A549 (cell line): ENCODE measurements at regions not wholly inside any gene's neighbourhood (a gene's known extent, or its start where the extent isn't known, plus 50 kb on each side); places are given as distances from the start of the nearest gene placed in this dataset.
"Not testable (repeated sequence)": the region's sequence is repeated elsewhere in the genome, so short reads cannot be mapped to it uniquely, and the experiment has no call there.

Experiments
- ATAC-seq, 2 experiments: fragments of 200-7000 bp in 1 of 2; fragments of >200 bp in 1 of 2; cut with Nextera tagmentation in 1 of 2; cut with Tn5 transposase in 1 of 2; 3 replicates each; pipeline versions ENCODE4 v1.8.0 to v1.9.1; 2018 to 2020; ENCODE audit warnings: mild to moderate bottlenecking in 1 of 2, moderate library complexity in 1 of 2
- CTCF ChIA-PET: fragments of 300-600 bp; sonication (Branson Sonifier 250); formaldehyde crosslinking; extraction: SDS; loops from one replicate; lab custom pipeline; 2021; ENCODE audit warnings: antibody characterized with exemption, inconsistent platforms; lab: Yijun Ruan, JAX
- POLR2A ChIA-PET: fragments of 350-600 bp; formaldehyde crosslinking; extraction: SDS; loops from one replicate; lab custom pipeline; 2021; ENCODE audit warnings: antibody characterized with exemption, inconsistent platforms; lab: Yijun Ruan, JAX
- DNase-seq, 2 experiments: peaks; one replicate each; pipeline versions ENCODE4 v3.0.0 to v3.0.0-alpha.2; 2011 to 2016; ENCODE audit warnings: low read depth in 1 of 2, low spot score in 1 of 2
- FAIRE-seq: peaks from 2 replicates; lab custom pipeline; 2011; peaks lifted over from hg19 to GRCh38; lab: Jason Lieb, UNC
- H3K27ac ChIP-seq, 2 experiments: fragments of >200 bp; sonication (Bioruptor Twin); formaldehyde crosslinking; 3 replicates each; pipeline ENCODE4 v1.5.1; 2016 to 2017
- H3K4me1 ChIP-seq: fragments of >200 bp; sonication (Bioruptor Twin); formaldehyde crosslinking; 3 replicates; pipeline ENCODE4 v1.6.1; 2016
- H3K4me2 ChIP-seq: fragments of >200 bp; sonication (Bioruptor Twin); formaldehyde crosslinking; 3 replicates; pipeline ENCODE4 v1.6.1; 2016
- H3K4me3 ChIP-seq: fragments of >200 bp; sonication (Bioruptor Twin); formaldehyde crosslinking; 3 replicates; pipeline ENCODE4 v1.5.1; 2016
- H3K9me3 ChIP-seq: fragments of >200 bp; sonication (Bioruptor Twin); formaldehyde crosslinking; 3 replicates; pipeline ENCODE4 v1.6.1; 2016
- BHLHE40 ChIP-seq: IDR thresholded peaks from 2 replicates; pipeline ENCODE4 v1.6.1; 2012; ENCODE audit warnings: low read depth, low read length, inconsistent platforms
- CEBPB ChIP-seq, 2 experiments: fragments of >200 bp in 1 of 2; sonication (Bioruptor Twin) in 1 of 2; formaldehyde crosslinking in 1 of 2; IDR thresholded peaks; 2 replicates each; pipeline ENCODE4 v1.6.1; 2012 to 2016
- CHD4 ChIP-seq: fragments of 200-600 bp; sonication (generic); IDR thresholded peaks from 2 replicates; pipeline ENCODE4 v1.6.1; 2016; ENCODE audit warnings: antibody characterized with exemption, mild to moderate bottlenecking, borderline replicate concordance
- EHF ChIP-seq: fragments of 250-450 bp; sonication (Bioruptor Pico); IDR thresholded peaks from 2 replicates; pipeline ENCODE4 v1.5.0; 2020; ENCODE audit warnings: mild to moderate bottlenecking
- FOSB ChIP-seq: fragments of 250-450 bp; sonication (Bioruptor Pico); IDR thresholded peaks from 2 replicates; pipeline ENCODE4 v1.5.0; 2020; ENCODE audit warnings: mild to moderate bottlenecking, moderate library complexity
- FOSL2 ChIP-seq, 2 experiments: fragments of 450-650 bp in 1 of 2; fragments of >200 bp in 1 of 2; sonication (Bioruptor Twin) in 1 of 2; formaldehyde crosslinking; IDR thresholded peaks; 2 replicates each; pipeline versions ENCODE4 v1.5.0 to v1.6.1; 2016 to 2020; ENCODE audit warnings: mild to moderate bottlenecking in 1 of 2, moderate library complexity in 1 of 2
- HDAC2 ChIP-seq: fragments of 200-600 bp; sonication (generic); IDR thresholded peaks from 2 replicates; pipeline ENCODE4 v1.6.1; 2016
- HOXA7 ChIP-seq: fragments of 250-450 bp; sonication (Bioruptor Pico); IDR thresholded peaks from 2 replicates; pipeline ENCODE4 v1.5.0; 2020; ENCODE audit warnings: mild to moderate bottlenecking, moderate library complexity
- JUN ChIP-seq, 2 experiments: fragments of >200 bp; sonication (Bioruptor Twin); formaldehyde crosslinking; IDR thresholded peaks; 2 replicates in 1 of 2; 3 replicates in 1 of 2; pipeline ENCODE4 v1.6.1; 2016 to 2017
- KDM1A ChIP-seq: fragments of 200-600 bp; sonication (generic); IDR thresholded peaks from 2 replicates; pipeline ENCODE4 v1.6.1; 2016; ENCODE audit warnings: low read depth, mild to moderate bottlenecking
- KDM5A ChIP-seq: fragments of 200-600 bp; sonication (generic); IDR thresholded peaks from 2 replicates; pipeline ENCODE4 v1.6.1; 2016; ENCODE audit warnings: antibody characterized with exemption, mild to moderate bottlenecking
- MAFK ChIP-seq: fragments of 450-650 bp; IDR thresholded peaks from 2 replicates; pipeline ENCODE4 v1.6.1; 2014; ENCODE audit not compliant: partially characterized antibody
- NFE2L2 ChIP-seq: fragments of 150-350 bp; conservative IDR thresholded peaks from 2 replicates; pipeline ENCODE4 v1.6.1; 2014; ENCODE audit warnings: low read length
- POLR2AphosphoS2 ChIP-seq: conservative IDR thresholded peaks from 2 replicates; pipeline ENCODE4 v1.6.1; 2012; ENCODE audit warnings: low read length, improper control_type of control experiment, inconsistent platforms
- ZSCAN20 ChIP-seq: fragments of 250-450 bp; sonication (Bioruptor Pico); IDR thresholded peaks from 2 replicates; pipeline ENCODE4 v1.8.0; 2022; ENCODE audit warnings: mild to moderate bottlenecking, moderate library complexity
- WGBS: methylation state at CpG from one replicate; pipeline ENCODE4 v1.1.6; 2017; ENCODE audit errors: missing lambda C conversion rate; 5-methylcytosine and 5-hydroxymethylcytosine counted together
- TF ChIP-seq, protein P1 (sequence below): fragments of >200 bp; sonication (Bioruptor Twin); formaldehyde crosslinking; IDR thresholded peaks from 3 replicates; pipeline ENCODE4 v1.5.1; 2016
- TF ChIP-seq, protein P2 (sequence below): fragments of 150-350 bp; IDR thresholded peaks from 2 replicates; pipeline ENCODE4 v1.6.1; 2014; ENCODE audit warnings: low read depth, mild to moderate bottlenecking, low read length
- TF ChIP-seq, protein P3 (sequence below): fragments of 250-450 bp; sonication (Bioruptor Pico); IDR thresholded peaks from 2 replicates; pipeline ENCODE4 v1.5.0; 2020; ENCODE audit warnings: low read depth, mild to moderate bottlenecking, moderate library complexity

DNA sequence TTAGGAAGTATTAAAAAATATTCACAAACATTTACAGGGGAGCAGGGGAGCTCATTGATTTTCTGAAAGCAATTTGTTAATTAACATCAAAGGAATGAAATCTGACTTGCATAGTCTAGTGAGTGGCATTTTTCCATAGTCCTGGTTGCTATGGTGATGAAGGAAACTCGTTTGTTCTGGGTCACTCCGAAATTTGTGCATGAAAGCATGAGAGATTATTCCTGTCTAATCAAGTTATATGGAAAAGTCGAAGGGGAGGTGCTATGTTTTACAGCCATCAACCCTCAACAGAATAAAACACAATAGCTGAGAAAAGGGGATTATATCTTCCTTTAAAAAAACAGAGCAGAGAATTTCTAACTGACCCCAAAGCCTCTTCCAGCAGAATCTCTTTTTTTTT, 1495.7 kb upstream of the WWC1 start (continued):
- TF ChIP-seq, protein P1, sequence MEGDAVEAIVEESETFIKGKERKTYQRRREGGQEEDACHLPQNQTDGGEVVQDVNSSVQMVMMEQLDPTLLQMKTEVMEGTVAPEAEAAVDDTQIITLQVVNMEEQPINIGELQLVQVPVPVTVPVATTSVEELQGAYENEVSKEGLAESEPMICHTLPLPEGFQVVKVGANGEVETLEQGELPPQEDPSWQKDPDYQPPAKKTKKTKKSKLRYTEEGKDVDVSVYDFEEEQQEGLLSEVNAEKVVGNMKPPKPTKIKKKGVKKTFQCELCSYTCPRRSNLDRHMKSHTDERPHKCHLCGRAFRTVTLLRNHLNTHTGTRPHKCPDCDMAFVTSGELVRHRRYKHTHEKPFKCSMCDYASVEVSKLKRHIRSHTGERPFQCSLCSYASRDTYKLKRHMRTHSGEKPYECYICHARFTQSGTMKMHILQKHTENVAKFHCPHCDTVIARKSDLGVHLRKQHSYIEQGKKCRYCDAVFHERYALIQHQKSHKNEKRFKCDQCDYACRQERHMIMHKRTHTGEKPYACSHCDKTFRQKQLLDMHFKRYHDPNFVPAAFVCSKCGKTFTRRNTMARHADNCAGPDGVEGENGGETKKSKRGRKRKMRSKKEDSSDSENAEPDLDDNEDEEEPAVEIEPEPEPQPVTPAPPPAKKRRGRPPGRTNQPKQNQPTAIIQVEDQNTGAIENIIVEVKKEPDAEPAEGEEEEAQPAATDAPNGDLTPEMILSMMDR: no peak
- TF ChIP-seq, protein P2, sequence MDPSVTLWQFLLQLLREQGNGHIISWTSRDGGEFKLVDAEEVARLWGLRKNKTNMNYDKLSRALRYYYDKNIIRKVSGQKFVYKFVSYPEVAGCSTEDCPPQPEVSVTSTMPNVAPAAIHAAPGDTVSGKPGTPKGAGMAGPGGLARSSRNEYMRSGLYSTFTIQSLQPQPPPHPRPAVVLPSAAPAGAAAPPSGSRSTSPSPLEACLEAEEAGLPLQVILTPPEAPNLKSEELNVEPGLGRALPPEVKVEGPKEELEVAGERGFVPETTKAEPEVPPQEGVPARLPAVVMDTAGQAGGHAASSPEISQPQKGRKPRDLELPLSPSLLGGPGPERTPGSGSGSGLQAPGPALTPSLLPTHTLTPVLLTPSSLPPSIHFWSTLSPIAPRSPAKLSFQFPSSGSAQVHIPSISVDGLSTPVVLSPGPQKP: no peak

DNA sequence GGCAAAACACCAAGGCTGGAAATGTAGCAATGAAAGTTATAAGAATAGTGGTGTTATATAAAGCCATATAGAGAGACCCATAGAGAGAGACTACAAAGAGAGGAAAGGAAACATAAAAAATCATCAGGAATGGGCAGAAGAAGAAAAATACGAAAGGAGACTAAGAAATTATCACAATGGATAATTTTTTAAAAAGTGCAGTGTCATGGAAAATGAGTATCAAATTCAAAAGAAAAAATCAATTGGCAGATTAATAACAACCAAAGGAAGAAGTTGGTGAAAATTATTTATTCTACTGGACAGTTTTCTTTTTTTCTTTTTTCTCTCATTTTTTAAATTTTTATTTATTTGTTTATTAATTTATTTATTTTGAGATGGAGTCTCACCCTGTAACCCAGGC, 1488.4 kb upstream of the WWC1 start:
- ChIA-PET CTCF (no interaction called here), POLR2A (no interaction called here)
- FAIRE-seq: no peak
- TF ChIP-seq MAFK (peak; percentile 61), HOXA7 (CRISPR knock-in tag) (no peak)
- Histone ChIP-seq H3K4me3 (no peak overlapping the region), H3K4me1 (no peaks in the 10 kb centered on the region), H3K9me3 (0 out of 3 replicates have a peak, but pooled peaks cover 2% of the 10 kb centered on the region), H3K4me2 (no peak overlapping the region), H3K27ac (no peak overlapping the region)
- no peak for DNase-seq
- no peak for ATAC-seq
- WGBS: 3% methylated on average over 1 of the region's 1 CpG

DNA sequence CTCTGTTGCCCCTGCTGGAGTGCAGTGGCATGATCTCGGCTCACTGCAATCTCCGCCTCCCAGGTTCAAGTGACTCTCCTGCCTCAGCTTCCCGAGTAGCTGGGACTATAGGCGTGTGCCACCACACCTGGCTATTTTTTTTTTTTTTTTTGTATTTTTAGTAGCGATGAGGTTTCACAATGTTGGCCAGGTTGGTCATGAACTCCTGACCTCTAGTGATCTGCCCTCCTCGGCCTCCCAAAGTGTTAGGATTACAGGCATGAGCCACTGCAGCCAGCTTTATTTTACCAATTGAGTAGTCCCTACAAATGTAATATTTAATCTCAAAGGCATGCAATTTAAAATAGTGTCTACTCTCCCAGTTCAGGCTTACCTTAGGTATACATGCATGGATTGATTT, 1487.2 kb upstream of the WWC1 start:
- H3K4me1 ChIP-seq, ATAC-seq, FAIRE-seq, H3K4me2 ChIP-seq, POLR2A ChIA-PET, H3K27ac ChIP-seq, H3K9me3 ChIP-seq, DNase-seq, H3K4me3 ChIP-seq: not testable (repeated sequence)
- CTCF ChIA-PET: interaction anchor here (0.7 kb wide), 1 partner anchor 188 kb away, joined by 3 read pairs; no protein-coding TSS in a partner anchor
- WGBS: 23% methylated on average over 5 of the region's 6 CpGs

DNA sequence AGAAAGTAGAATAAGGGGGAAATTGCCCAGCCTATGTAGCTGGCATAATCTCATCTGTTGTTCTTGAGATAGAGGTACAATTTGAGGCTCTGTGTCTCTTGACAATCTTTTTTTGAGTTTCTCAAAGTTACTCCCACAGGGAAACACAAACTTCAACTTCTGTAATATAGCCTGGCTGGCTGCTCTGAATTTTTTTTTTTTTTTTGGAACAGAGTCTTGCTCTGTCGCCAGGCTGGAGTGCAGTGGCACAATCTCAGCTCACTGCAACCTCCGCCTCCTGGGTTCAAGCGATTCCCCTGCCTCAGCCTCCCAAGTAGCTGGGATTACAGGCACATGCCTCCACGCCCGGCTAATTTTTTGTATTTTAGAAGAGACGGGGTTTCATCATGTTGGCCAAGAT, 1486.8 kb upstream of the WWC1 start:
- POLR2A ChIA-PET, FAIRE-seq: not testable (repeated sequence)
- 31% methylated on average over 6 of the region's 6 CpGs for WGBS

DNA sequence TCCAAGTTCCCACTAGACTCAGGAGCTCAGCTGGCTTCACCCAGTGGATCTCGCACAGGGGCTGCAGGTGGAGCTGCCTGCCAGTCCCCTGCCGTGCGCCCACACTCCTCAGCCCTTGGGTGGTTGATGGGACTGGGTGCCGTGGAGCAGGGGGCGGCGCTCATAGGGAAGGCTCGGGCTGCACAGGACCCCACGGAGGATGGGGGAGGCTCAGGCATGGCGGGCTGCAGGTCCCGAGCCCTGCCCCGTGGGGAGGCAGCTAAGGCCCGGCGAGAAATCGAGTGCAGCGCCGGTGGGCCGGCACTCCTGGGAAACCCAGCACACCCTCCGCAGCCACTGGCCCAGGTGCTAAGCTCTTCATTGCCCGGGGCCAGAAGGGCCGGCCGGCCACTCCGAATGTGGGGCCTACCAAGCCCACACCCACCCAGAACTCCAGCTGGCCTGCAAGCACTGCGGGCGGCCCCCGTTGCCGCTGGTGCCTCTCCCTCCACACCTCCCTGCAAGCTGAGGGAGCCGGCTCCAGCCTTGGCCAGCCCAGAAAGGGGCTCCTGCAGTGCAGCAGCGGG, 1481.3 kb upstream of the WWC1 start:
- H3K4me2 ChIP-seq, DNase-seq, ATAC-seq, CTCF ChIA-PET, POLR2A ChIA-PET, H3K4me3 ChIP-seq, H3K9me3 ChIP-seq, H3K4me1 ChIP-seq, FAIRE-seq, H3K27ac ChIP-seq: not testable (repeated sequence)
- WGBS: 80% methylated on average over 2 of the region's 28 CpGs

More for the DNA sequence above, 1486.8 kb upstream of the WWC1 start:
- not testable (repeated sequence) for DNase-seq, H3K4me2 ChIP-seq, ATAC-seq, H3K4me1 ChIP-seq, H3K9me3 ChIP-seq, H3K4me3 ChIP-seq, H3K27ac ChIP-seq
- CTCF ChIA-PET: interaction anchor here (0.6 to 0.8 kb wide), 2 partner anchors 246 to 763 kb away, joined by 3 read pairs; no protein-coding TSS in a partner anchor

DNA sequence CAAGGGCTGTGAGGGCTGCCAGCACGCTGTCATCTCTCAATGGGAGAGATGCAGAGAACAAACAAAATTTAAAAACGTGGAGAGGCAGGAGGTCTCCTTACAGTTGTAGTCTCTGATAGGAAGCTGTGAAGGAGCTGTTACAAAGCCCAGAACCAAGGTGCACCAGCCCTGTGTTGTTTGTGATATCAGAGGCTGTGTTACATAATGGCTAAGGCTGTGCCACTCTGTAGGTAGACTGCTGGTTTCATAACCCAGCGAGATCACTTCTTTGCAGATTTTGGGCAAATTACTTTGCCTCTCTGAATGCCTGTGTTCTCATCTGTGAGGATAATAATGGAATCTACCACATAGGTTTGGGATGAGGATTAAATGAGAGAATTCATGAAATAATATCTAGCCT, 1480.7 kb upstream of the WWC1 start:
- Histone ChIP-seq H3K4me1 (no peaks in the 10 kb centered on the region), H3K4me2 (no peak overlapping the region), H3K27ac (no peak overlapping the region), H3K9me3 (no peaks in the 10 kb centered on the region), H3K4me3 (no peak overlapping the region)
- no peak for ATAC-seq
- TF ChIP-seq KDM5A (no peak), KDM1A (no peak), MAFK (no peak), FOSB (CRISPR knock-in tag) (no peak), POLR2AphosphoS2 (no peak), ZSCAN20 (CRISPR knock-in tag) (no peak), JUN (IDR thresholded peaks at IDR 0.05) (no peak), CHD4 (no peak), BHLHE40 (no peak), FOSL2 (IDR thresholded peaks at IDR 0.05) (no peak), FOSL2 (CRISPR knock-in tag; IDR thresholded peaks at IDR 0.05) (no peak), EHF (no peak), NFE2L2 (no peak), CEBPB (IDR thresholded peaks at IDR 0.05) (no peak), HDAC2 (no peak)
- TF ChIP-seq, protein P3, sequence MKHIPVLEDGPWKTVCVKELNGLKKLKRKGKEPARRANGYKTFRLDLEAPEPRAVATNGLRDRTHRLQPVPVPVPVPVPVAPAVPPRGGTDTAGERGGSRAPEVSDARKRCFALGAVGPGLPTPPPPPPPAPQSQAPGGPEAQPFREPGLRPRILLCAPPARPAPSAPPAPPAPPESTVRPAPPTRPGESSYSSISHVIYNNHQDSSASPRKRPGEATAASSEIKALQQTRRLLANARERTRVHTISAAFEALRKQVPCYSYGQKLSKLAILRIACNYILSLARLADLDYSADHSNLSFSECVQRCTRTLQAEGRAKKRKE (CRISPR knock-in tag): no peak
- no peak for FAIRE-seq
- CTCF ChIA-PET: no interaction called here
- POLR2A ChIA-PET: no interaction called here
- WGBS: 14% methylated on average over 3 of the region's 3 CpGs
- DNase-seq: no peak
